CD4-positive, alpha-beta T cell treated with Interleukin-17A for 1 hour (primary cell): ENCODE measurements at regions not wholly inside any gene's neighbourhood (a gene's known extent, or its start where the extent isn't known, plus 50 kb on each side); places are given as distances from the start of the nearest gene placed in this dataset.

Source experiments
- DNase-seq: peaks from one replicate; pipeline ENCODE4 v3.0.0-alpha.2; 2020

DNA sequence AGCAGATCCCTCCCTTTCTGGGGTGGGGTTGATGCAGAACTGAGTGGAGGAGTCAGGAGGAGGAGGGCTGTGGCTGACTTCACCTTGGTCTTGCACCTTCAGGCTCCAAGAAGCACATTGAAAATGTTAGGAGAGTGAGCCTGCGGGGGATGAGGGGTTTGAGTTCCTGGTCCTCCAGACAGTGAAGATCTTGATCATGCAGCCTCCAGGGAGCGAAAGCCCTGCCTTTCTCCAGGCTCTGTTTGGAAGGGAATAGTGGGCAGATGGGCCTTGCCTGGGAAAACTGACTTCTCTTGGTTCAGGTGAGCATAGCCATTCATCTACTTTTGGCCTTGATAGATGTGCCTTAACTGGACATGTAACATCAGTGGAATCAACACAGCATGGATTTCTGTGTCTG, 267.6 kb upstream of the B3GAT1 start:
- DNase-seq: no peak

DNA sequence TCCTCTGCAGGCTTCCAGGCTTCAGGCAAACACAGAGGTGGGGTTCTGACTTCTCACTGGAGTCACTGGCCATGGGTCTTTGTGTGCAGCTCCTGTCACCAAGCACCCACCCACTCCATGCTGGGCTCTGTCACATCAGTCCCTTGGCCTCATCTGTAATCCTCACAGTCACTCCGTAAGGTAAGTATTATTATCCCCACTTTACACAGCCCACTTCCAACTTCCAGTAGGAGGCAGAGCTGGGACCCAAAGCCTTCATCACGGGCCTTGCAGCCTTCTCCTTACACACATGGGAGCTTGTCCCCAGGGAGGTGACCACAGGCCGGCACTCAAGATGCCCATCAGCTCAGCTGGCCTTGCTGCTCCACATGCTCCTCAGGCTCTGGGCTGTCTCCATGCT, 266.7 kb upstream of the B3GAT1 start:
- DNase-seq: no peak

DNA sequence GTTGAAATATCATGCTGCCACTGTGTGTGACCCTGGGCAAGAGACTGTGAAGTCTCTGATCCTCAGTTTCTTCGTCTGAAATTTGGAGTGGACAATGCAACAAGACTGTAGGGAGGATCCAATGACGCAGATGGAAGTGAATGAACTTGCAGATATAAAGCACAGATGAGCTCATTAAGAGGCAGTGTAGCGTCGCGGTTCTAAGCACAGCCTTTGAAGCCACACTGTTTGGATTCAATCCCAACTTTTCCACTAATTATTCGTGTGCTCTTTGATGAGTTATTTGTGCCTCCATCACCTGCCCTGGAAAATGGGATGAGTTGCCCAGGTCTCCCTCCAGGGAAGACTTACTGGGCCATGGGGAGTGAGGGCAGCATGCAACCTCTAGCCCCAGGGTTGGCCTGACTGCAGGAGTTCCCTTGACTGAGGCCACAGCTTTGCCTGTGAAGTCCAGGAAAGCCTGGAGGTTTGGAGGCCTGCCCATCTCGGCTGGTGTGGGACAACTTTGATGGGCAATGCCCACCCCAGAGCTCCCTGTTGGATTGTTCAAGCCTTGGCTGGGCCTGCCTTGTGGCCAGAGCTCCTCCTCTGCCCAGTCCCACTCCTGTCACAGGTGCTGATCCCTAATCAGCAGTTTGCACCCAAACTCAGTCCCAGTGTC, 266.0 kb upstream of the B3GAT1 start:
- no peak for DNase-seq

DNA sequence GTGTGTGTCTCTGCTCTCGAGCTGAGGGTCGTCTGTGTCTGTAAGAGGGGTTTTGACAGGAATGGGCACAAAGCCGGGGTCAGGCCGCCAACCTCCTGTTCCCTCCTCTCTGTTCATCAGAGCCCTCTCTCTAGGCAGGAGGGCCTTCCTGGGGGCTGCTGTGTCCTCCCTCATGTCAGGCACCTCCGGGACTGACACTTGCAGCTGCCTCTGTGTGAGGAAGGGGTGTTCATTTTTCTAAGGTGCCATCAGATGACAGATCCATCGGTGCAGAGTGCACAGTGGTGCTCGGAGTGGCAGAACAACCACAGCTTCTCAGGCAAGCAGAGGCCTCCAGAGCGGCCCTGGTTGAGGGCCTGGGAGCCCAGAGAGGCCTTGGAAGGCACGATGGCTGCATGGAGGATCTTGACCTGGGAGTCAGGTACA, 265.4 kb upstream of the B3GAT1 start:
- no peak for DNase-seq

DNA sequence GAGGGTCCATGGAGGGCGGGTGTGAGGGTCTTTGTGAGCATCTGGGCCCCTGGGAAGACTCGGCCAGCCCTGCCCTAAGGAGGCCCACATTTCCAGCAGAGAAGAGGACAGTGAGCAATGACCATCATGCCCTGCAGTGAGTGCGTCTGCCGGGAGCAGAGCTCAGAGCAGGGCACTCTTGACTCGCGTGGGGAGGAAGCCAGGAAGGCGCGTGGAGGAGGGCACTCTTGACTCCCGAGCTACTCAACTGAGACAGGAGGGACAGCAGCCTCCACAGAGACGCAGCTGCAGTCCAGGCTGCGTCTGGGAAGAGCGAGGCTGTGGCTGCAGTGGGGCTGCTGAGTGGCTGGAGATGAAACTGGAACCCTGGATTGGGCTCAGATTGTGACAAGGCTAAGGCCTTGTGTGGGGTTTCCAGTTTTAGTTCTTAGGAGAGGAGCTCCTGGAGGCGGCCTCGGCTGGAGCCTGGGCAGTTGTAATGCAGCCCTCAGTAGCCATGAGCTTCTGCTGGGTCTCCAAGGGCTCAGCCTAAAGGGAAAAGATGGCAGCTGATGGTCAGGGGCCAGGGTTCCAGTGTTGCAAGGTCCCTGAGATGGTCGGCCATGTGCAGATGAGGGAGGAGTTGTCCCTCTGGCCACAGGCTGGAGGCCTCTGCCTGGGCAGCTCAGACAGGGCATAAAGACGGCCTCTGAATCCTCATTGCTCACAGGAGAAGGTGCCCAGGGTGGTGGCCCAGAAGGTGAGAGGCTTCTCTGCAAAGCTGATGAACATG, 264.7 kb upstream of the B3GAT1 start:
- no peak for DNase-seq

DNA sequence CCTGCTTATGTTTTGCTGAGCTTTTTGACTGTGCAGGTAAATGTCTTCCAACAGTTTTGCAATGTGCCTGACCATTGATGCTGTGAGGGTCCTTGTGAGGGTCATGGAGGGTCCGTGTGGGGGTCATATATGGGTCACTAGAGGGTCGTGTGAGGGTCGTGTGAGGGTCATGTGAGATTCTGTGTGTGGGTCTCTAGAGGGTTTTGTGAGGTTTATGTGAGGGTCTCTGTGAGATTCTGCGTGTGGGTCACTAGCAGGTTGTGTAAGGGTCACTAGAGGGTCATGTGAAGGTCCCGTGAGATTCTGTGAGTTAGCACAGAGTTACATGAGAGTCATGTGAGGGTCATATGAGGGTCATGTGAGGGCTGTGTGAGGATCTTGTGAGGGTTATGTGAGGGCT, 263.9 kb upstream of the B3GAT1 start:
- no peak for DNase-seq

DNA sequence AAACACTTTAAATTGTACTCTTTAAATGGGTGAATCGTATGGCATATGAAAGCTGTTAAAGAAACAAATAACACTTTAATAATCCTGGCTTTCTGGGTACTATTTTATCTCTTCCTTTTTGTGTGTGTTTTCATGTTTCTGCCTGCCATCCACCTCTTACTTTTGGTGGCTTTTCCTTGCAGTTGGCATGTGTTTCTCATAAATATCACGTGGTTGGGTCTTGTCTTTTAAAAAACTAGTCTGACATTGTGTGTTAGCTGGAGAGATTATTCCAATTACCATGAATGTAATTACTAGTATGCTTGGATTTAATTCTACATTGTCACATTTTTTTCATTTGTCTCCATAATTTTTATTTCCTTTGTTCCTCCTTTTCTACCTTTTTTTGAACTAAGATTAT, 262.9 kb upstream of the B3GAT1 start:
- no peak for DNase-seq

DNA sequence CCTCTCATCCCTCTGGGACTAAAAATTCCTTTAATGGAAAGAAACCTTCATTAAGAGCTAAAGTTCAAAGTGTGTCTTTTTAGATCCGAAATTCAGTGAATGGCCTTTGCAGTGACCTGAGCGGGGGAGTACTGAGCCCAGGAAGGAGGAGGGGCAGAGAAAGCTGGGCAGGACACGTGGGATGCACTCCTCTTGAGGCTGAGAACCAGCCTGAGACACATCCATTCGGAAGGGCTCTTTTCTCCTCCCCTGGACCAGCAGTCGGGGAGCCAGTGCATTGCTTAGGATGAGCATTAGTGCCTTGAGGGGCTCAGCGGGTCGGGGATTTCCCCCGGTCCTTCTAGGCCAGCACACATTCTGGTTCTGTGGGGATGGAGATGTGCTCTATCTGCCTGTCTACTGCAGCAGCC, 258.9 kb upstream of the B3GAT1 start:
- no peak for DNase-seq

DNA sequence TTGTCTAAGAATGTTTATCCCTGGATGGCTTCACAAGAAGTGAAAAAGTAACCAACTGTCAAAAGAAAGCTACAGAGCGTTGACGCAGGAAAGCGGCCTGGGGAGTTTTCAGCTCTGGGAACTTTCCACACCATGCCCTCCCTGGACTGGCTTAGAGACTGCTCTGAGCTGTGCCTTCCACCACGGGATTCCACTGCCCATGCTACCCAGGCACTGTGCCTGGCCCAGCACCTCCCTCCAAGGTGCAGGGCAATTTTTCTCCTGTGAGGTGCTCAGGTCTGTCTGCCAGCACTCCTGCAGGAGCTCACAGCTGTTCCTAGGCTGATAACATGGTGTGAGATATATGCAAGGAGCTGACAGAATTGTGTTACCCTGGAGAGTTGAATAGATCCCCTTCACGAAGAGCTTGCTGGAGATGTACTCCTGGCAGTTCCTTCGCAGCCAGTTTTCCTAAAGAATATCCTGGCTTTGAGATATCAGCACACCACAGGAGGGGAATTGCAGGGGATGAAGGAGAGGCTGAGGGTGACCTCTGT, 258.3 kb upstream of the B3GAT1 start:
- no peak for DNase-seq

DNA sequence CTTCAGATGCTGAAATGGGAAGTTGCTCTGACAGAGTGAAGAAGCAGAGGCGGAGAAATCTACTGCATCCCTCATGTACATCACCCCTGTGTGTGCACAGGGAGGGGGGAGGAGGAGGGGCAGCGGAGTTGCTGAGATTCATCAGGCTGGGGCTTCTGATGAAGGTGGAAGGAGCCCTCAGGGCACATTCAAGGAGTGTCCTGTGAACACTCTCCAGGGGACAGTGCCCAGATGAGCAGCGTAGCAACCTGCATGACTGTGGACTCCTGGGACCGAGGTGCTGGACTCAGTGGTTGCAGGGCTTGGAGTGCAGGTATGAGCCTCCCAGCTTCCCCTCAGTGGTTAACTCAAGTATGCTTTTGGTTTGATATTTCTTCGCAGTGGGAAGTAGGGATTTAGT, 257.8 kb upstream of the B3GAT1 start:
- DNase-seq: no peak

DNA sequence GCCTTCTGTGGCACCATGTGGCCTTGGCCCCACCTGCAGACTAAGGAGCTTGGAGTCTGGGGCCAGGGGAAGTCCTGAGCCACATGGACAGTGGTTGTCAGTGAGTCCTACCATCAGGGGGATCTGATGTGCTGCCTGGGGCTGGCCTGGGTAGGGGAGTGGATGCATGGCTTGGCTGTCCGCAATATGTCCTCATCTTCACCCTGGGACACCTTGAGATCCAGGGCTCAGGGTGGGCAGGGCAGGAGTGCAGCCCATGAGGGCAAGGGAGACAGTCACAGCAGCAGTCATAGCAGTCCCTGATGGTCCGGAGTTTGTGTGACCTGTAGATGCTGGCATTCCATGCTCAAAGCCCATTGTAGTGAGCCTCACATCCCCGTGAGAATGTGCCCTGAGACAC, 256.8 kb upstream of the B3GAT1 start:
- DNase-seq: no peak

DNA sequence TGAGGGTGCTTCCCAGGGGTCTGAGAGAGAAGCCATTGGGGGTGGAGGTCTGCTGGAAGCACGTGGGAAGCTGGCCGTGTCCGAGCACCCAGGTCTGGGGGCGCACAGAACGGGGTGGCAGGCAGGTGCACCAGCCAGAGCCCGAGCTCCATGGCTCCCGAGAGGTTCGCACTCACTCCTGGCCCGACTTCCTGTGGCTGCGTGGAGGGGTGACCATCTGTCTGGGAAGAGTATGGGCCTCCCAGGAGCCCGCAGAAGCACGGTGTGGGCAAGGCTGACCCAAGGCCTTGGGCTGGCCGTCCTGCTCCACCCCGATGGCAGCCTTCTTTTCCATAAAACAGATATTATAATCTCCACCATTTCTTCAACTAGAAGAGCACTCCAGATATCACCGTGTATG, 256.0 kb upstream of the B3GAT1 start:
- DNase-seq: no peak

DNA sequence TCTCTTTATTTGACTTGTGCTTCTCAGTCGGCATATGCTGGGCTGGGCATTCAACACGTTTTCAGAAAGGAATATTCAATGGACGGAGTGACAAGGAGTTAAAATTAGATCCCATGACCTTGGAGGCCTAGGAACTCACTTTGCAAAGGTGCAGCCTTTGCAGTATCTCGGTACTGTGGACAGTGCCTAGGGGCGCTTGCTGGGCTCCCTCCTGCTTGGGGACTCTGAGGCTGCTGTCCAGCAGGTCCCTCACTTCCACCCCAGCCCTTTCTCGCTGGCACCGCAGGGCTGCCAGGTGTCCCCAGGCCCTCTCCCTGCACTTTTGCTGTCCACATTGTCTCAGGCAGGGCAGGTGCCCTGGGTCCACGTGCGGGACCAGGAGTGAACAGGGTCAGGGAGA, 255.5 kb upstream of the B3GAT1 start:
- DNase-seq: no peak

DNA sequence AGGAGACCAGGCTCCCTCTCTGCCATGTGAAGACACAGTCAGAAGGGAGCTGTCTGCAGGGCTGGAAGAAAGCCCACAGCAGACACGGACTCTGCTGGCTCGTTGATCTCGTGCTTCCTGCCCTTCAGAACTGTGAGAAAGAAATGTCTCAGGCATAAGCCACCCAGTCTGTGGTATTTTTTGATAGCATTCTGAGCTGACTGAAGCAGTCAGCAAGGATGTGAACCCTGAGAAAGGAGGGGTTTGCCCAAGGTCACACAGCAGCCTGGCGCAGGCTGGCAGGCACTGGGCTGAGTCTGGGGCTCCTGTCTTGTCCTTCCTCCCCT, 255.1 kb upstream of the B3GAT1 start:
- no peak for DNase-seq

DNA sequence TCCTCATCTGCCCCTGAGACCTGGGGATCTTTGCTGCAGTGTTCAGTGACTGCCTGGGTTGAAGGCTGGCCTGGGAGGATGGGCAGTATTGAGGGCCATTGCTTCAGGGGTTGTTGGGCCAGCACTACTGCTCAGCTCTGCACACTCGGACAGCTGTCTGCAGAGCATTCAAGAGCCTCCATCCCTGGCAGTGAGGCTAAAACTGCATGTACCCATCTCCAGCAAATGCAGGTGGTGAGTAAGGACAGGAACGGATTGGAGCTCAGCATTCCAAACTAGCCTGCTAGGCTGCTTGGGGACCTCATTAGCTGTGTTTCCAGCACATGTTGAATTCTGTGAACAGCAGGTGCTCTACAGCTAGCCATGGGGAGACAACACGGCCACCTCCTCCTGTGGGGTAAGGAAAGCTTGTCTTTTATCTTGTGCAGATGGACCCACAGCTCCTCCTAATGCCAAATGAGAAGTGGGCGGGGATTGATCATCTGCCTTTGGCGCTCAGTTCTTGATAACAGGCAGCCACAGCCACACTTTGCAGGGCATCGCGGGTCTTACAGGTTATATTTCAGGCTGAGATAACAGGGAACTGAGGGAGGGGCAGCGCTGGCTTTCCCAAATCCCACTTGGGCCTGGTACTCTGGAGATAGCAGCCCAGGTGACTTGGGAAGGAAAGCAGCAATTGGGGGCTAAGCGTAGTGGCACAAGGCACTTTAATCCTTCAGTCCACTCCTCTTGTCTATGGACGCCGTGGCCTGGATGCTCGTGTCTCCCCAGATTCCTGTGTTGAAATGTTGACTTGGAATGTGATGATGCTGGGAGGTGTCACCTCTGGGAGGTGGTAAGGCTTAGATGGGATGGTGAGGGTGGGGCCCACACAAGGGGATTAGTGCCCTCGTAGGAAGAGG, 254.5 kb upstream of the B3GAT1 start:
- DNase-seq: no peak

DNA sequence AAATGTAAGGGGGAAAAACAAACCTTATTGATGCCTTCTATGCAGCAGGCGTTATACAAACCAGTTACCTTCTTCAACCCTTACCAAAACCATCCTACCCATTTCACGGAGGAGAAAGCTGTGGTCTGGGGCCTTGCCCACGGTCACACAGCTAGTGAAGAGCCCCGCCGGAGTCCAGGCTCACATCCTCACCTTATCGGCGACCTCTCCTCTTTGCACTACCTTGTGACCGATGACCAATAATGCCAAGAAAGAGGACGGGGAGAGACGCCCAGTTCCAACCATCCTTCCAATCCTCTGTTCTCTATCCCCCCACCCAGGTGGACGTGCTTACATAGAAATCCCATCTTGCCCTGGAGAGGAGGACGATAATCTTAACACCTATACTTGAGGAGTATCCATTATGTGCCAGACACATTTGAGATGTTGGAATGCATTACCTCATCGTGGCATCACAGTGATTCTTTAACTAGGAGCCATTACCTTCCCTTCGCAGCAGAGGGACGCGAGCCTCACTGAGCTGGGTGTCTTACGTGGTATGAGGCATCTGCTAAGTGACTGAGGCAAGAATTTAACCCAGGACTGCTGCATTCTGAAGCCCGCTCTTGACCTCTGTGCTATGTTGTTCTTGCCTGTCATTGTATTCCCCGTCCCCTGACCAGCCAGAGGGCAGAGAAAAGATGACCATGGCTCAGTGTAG, 253.7 kb upstream of the B3GAT1 start:
- no peak for DNase-seq

DNA sequence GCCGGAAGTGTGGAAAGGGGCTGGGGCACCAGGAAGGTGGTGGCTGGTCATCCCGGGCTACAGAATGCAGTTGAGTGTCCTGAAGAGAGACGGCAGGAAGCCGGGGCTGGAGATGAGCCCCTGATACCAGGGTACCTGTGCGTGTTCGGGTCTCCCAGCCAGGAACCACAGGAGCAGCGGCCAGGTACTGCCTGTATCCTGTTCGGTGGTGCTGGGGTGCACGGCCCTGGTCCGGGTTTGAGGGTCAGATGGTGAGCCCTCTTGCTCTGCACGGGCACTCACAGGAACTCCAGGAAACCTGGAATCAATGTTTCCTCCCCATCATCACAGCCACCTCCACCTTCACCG, 253.1 kb upstream of the B3GAT1 start:
- DNase-seq: no peak

DNA sequence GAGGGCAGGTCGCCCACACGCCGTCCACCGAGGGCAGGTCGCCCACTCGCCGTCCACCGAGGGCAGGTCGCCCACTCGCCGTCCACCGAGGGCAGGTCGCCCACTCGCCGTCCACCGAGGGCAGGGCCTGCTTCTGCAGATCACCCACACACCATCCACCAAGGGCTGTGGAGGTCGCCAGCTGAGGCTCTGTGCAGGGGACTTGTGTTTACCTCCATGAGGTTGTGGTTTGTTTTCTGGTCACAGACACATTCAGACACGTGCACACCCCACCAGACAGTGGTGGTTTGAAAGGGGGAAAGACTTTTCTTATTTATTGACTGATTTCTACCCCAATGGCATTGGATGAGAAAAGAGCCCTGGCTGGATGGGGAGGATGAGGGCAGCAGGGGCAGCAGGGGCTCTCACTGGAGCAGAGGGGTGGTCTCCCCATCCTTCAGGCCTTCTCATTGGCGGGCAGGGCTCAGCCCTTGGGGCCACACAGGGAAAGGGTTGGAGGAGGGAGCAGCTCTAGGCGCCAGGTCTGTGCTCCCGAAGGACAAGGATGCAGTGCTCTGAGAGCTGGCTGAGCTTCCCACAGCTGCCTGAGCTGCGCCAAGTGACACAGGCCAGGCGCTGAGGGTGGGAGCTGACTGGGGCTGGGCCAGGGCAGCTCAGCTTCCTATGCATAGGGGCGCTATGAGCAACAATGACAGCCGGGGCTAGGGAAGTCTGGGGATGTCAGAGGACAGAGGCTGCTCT, 252.6 kb upstream of the B3GAT1 start:
- DNase-seq: no peak

DNA sequence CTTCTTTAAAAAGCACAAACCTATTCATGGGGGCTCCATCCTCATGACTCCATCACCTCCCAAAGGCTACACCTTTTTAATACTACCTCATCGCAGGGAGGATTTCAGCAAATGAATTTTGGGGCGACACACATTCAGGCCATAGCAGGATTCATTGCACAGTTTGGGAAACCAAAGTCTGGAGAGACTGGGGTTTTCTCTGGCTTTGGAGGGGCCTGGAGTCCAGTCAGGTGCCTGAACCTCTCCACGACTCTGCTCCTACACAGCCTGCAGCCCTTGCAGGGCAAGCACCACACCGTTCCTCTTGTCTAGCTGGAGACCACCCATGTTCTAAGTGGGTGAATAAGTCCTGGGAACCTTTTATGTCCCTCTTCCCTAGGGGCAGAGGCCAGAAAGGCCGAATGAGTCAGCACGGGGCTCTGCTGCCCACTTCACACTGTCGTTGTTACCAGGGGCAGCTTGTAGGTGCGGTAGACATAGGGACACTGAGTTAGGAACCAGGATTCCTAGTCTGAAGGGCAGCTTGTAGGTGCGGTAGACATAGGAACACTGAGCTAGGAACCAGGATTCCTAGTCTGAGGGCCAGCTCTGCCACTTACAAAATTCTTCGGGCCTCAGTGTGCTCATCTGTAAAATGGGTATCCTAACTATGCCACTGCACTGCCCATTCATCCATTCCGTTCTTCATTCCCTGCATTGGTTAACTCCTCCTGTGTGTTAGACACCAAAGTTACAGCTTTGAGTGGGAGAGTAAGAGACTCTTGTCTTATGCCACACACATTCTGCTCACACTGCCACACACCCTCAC, 251.7 kb upstream of the B3GAT1 start:
- DNase-seq: no peak

DNA sequence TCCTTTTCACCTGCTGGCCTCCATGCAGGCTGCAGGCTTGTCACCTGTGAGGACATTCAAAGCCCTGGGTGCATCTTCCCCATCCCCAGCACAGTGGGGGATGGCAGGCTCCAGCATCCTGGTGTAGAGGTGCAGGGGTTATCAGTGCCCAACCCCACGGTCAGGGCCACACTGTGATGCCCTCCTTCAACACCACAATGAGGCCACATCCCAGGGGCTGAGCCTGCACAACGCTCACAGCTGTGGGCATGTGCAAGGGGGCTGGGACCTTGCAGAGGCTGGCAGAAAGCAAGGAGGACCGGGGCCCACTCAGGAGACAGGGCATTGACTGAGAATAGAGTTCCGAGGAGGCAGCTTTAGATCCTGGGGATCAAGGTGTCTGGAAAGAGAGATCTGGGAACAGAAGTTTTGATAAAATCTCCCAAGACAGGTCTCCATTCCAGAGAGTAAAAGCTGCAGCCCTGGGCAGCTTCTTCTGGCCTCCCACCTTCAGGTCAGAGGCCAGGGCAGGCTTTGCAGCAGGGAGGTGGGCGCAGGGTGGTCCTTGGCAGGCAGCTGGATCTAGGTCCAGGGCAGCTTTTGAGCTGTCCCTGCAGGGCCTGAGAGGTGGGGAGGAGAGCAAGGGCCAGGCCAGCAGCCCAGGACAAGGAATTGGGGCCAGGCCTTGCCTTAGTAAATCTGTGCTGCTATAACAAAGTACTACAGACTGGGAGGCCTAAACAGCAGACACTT, 250.8 kb upstream of the B3GAT1 start:
- DNase-seq: no peak

DNA sequence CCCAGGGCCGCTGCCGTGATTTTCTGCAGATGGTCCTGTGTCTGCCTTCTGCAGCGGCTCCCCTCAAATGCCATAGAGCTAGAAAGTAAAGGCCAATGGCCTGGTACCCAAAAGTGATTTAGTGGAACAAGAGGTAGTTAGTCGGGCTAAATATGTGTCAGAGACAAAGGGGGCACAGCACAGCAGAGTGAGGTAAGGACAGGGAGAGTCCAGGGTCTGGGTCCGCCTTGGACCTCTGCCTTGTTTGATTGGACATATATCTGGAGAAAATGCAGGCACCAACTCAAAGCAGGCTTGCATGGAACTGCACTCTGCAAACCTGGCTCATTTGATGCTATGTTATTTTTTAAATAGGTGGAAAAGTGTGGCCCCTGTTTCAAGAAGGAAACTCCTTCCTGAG, 249.6 kb upstream of the B3GAT1 start:
- DNase-seq: no peak
